IMR-90 (cell line): ENCODE measurements at regions not wholly inside any gene's neighbourhood (a gene's known extent, or its start where the extent isn't known, plus 50 kb on each side); places are given as distances from the start of the nearest gene placed in this dataset.

Experiments
- ATAC-seq: fragments of 200-7000 bp; cut with Tn5 transposase; 2 replicates; pipeline ENCODE4 v1.9.1; 2020; ENCODE audit warnings: low read depth, mild to moderate bottlenecking, moderate library complexity
- BruUV-seq: library from RNA; stranded (reverse); fragments of 400-500 nt; replicated peaks from 2 replicates; lab custom pipeline; 2021; lab: Mats Ljungman, UMichigan
- CTCF ChIA-PET: fragments of 300-600 bp; formaldehyde crosslinking; extraction: SDS; loops from one replicate; lab custom pipeline; 2021; ENCODE audit warnings: antibody characterized with exemption; lab: Yijun Ruan, JAX
- POLR2A ChIA-PET: fragments of 300-600 bp; sonication (Branson Sonifier 250); formaldehyde crosslinking; loops from one replicate; lab custom pipeline; 2022; ENCODE audit warnings: antibody characterized with exemption; ENCODE audit not compliant: unreplicated experiment; lab: Charles Lee
- DNase-seq: peaks from one replicate; pipeline ENCODE4 v3.0.0; 2013
- H2AFZ ChIP-seq: replicated peaks from 2 replicates; pipeline ENCODE3; 2013; ENCODE audit warnings: low read length, mild to moderate bottlenecking; ENCODE audit not compliant: poor library complexity
- H2AK5ac ChIP-seq: 2 replicates; pipeline ENCODE4 v1.6.1; 2013; ENCODE audit warnings: low read depth, low read length, inconsistent platforms
- H2AK9ac ChIP-seq: replicated peaks from 2 replicates; pipeline ENCODE3; 2013; ENCODE audit warnings: mild to moderate bottlenecking, low read depth, low read length, moderate library complexity; ENCODE audit not compliant: poor library complexity
- H2BK120ac ChIP-seq: 2 replicates; pipeline ENCODE4 v1.6.1; 2013; ENCODE audit warnings: low read depth, low read length, inconsistent platforms
- H2BK15ac ChIP-seq: 3 replicates; pipeline ENCODE4 v1.6.1; 2013; ENCODE audit warnings: low read depth, low read length, inconsistent platforms
- H2BK20ac ChIP-seq: 2 replicates; pipeline ENCODE4 v1.6.1; 2013; ENCODE audit warnings: low read depth, mild to moderate bottlenecking, inconsistent platforms, low read length, moderate library complexity
- H2BK5ac ChIP-seq: 2 replicates; pipeline ENCODE4 v1.6.1; 2013; ENCODE audit warnings: mild to moderate bottlenecking, low read depth, low read length, inconsistent platforms; ENCODE audit not compliant: poor library complexity, severe bottlenecking
- H3K14ac ChIP-seq: replicated peaks from 2 replicates; pipeline ENCODE4 v1.6.1; 2013; ENCODE audit warnings: low read depth, low read length, inconsistent platforms
- H3K18ac ChIP-seq: 2 replicates; pipeline ENCODE4 v1.6.1; 2013; ENCODE audit warnings: low read depth, low read length, control low read depth
- H3K23ac ChIP-seq: 2 replicates; pipeline ENCODE4 v1.6.1; 2013; ENCODE audit warnings: low read depth, low read length, inconsistent platforms
- H3K27ac ChIP-seq: 2 replicates; pipeline ENCODE4 v1.5.1; 2013; ENCODE audit warnings: mild to moderate bottlenecking, control low read depth, low read length; ENCODE audit not compliant: insufficient read depth
- H3K27me3 ChIP-seq: 2 replicates; pipeline ENCODE4 v1.6.1; 2013; ENCODE audit warnings: low read length; ENCODE audit not compliant: control insufficient read depth, insufficient read depth
- H3K36me3 ChIP-seq: 2 replicates; pipeline ENCODE4 v1.6.1; 2013; ENCODE audit warnings: low read length, mixed read lengths; ENCODE audit not compliant: control insufficient read depth, insufficient read depth
- H3K4ac ChIP-seq: 2 replicates; pipeline ENCODE4 v1.6.1; 2013; ENCODE audit warnings: low read depth, low read length, inconsistent platforms
- H3K4me1 ChIP-seq: 2 replicates; pipeline ENCODE4 v1.6.1; 2013; ENCODE audit warnings: low read length, mixed read lengths; ENCODE audit not compliant: control insufficient read depth, insufficient read depth
- H3K4me2 ChIP-seq: 2 replicates; pipeline ENCODE4 v1.6.1; 2013; ENCODE audit warnings: low read depth, mild to moderate bottlenecking, control low read depth, low read length, moderate library complexity
- H3K4me3 ChIP-seq: 2 replicates; pipeline ENCODE4 v1.5.1; 2013; ENCODE audit warnings: low read depth, mild to moderate bottlenecking, control low read depth, low read length, moderate library complexity; ENCODE audit not compliant: insufficient read depth
- H3K56ac ChIP-seq: 2 replicates; pipeline ENCODE4 v1.6.1; 2013; ENCODE audit warnings: low read length, inconsistent platforms; ENCODE audit not compliant: insufficient read depth; ENCODE audit errors: extremely low read depth
- H3K79me1 ChIP-seq, 2 experiments: 2 replicates each; pipeline ENCODE4 v1.6.1; 2013; ENCODE audit warnings: low read length in 2 of 2, inconsistent platforms in 1 of 2, low read depth in 1 of 2
- H3K9ac ChIP-seq: 2 replicates; pipeline ENCODE4 v1.6.1; 2013; ENCODE audit warnings: low read depth, low read length, control low read depth
- H3K9me1 ChIP-seq: 2 replicates; pipeline ENCODE4 v1.6.1; 2013; ENCODE audit warnings: low read length, inconsistent platforms; ENCODE audit not compliant: insufficient read depth
- H3K9me3 ChIP-seq: 2 replicates; pipeline ENCODE4 v1.6.1; 2013; ENCODE audit warnings: low read length; ENCODE audit not compliant: control insufficient read depth, insufficient read depth
- H4K20me1 ChIP-seq: 2 replicates; pipeline ENCODE4 v1.6.1; 2013; ENCODE audit warnings: low read length, inconsistent platforms; ENCODE audit not compliant: insufficient read depth
- H4K5ac ChIP-seq: 2 replicates; pipeline ENCODE4 v1.6.1; 2013; ENCODE audit warnings: mild to moderate bottlenecking, low read depth, low read length, control low read depth
- H4K8ac ChIP-seq, 2 experiments: 2 replicates each; pipeline ENCODE4 v1.6.1; 2013; ENCODE audit warnings: low read depth in 2 of 2, low read length in 2 of 2, control low read depth in 1 of 2, inconsistent platforms in 1 of 2
- H4K91ac ChIP-seq: 2 replicates; pipeline ENCODE4 v1.6.1; 2013; ENCODE audit warnings: low read depth, low read length, inconsistent platforms; ENCODE audit not compliant: insufficient read depth
- CEBPB ChIP-seq: IDR thresholded peaks from 2 replicates; pipeline ENCODE4 v1.6.1; 2012; ENCODE audit warnings: low read depth, low read length, improper control_type of control experiment
- CHD1 ChIP-seq: IDR thresholded peaks from 2 replicates; pipeline ENCODE4 v1.6.1; 2012; ENCODE audit warnings: low read depth, low read length, improper control_type of control experiment
- FOS ChIP-seq: fragments of 150-350 bp; IDR thresholded peaks from 2 replicates; pipeline ENCODE4 v1.6.1; 2016; ENCODE audit warnings: low read depth, low read length
- MAZ ChIP-seq: IDR thresholded peaks from 2 replicates; pipeline ENCODE4 v1.6.1; 2012; ENCODE audit warnings: low read depth, mild to moderate bottlenecking, low read length, improper control_type of control experiment, moderate library complexity, borderline replicate concordance
- POLR2A ChIP-seq: IDR thresholded peaks from 2 replicates; pipeline ENCODE4 v1.6.1; 2012; ENCODE audit warnings: mild to moderate bottlenecking, low read depth, low read length
- RCOR1 ChIP-seq: IDR thresholded peaks from 2 replicates; pipeline ENCODE4 v1.6.1; 2012; ENCODE audit warnings: mild to moderate bottlenecking, low read length, improper control_type of control experiment; ENCODE audit not compliant: insufficient replicate concordance
- RFX5 ChIP-seq: IDR thresholded peaks from 2 replicates; pipeline ENCODE4 v1.8.0; 2012; ENCODE audit warnings: low read depth, mild to moderate bottlenecking, low read length, moderate library complexity
- SMC3 ChIP-seq: fragments of 150-350 bp; IDR thresholded peaks from 2 replicates; pipeline ENCODE4 v1.6.1; 2016; ENCODE audit warnings: low read depth, mild to moderate bottlenecking, antibody characterized with exemption, low read length, moderate library complexity
- dilution Hi-C: fragments of 300-500 bp; cut with HindIII; formaldehyde crosslinking; loops from one replicate; pipeline ENCODE4 v1.14.3; 2018; ENCODE audit warnings: low sequenced_read_pairs; ENCODE audit not compliant: unreplicated experiment
- in situ Hi-C: fragments of 300-500 bp; cut with MboI; formaldehyde crosslinking; loops from 3 replicates; pipeline ENCODE4 v1.14.3; 2019; ENCODE audit warnings: low sequenced_read_pairs, inconsistent platforms, mixed read lengths
- intact Hi-C: fragments of 100-400 bp; cut with micrococcal nuclease; formaldehyde crosslinking; loops from 2 replicates; pipeline ENCODE4 v1.10.0; 2022
- TF ChIP-seq, protein P1 (sequence below): fragments of 150-350 bp; IDR thresholded peaks from 2 replicates; pipeline ENCODE4 v1.6.1; 2016; ENCODE audit warnings: low read depth, mild to moderate bottlenecking, low read length, moderate library complexity, borderline replicate concordance
- TF ChIP-seq, protein P2 (sequence below): conservative IDR thresholded peaks from 2 replicates; pipeline ENCODE4 v1.5.1; 2012; ENCODE audit warnings: mild to moderate bottlenecking, low read depth, low read length, improper control_type of control experiment

DNA sequence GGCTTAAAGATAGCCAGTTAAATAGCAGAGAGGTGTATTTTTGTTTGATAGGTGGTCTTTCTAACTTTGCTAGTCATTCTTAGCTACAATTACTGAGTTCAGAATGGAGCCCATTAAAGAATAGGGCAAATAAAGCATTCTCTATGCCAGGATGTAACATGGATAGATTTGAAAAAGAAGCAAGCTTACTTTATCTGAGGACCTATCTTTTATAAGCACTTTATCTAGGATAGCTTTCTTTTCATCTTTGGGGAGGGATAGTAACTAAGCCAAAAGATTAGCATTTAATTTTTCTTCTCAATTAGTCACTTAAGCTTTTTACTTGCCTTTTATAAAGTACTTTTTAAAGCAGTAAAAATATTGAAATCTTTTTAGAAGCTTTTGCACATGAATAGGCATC is 1148.0 kb upstream of the DIAPH2 start:
- H3K4me3 ChIP-seq = no peak overlapping the region
- ChIA-PET POLR2A (no interaction called here), CTCF (no interaction called here)

More for the DNA sequence above, 1148.0 kb upstream of the DIAPH2 start:
- Histone ChIP-seq H3K27ac (no peak overlapping the region), H3K18ac (no peak overlapping the region), H2AFZ (no peak overlapping the region), H4K8ac (no peak overlapping the region), H2BK15ac (no peak overlapping the region), H3K23ac (no peak overlapping the region), H4K20me1 (no peaks in the 10 kb centered on the region), H4K5ac (no peak overlapping the region), H3K79me1 (no peaks in the 10 kb centered on the region), H3K36me3 (no peaks in the 10 kb centered on the region), H3K9me3 (no peaks in the 10 kb centered on the region), H4K91ac (no peak overlapping the region), H3K9me1 (no peaks in the 10 kb centered on the region), H3K9ac (no peak overlapping the region), H2AK5ac (no peak overlapping the region), H2BK5ac (no peak overlapping the region), H3K4me1 (no peaks in the 10 kb centered on the region), H2BK120ac (no peak overlapping the region), H3K4me2 (no peak overlapping the region), H2AK9ac (no peak overlapping the region), H3K27me3 (no peaks in the 10 kb centered on the region), H3K14ac (no peak overlapping the region), H3K56ac (no peak overlapping the region), H3K4ac (no peak overlapping the region), H2BK20ac (no peak overlapping the region)
- intact Hi-C loops = no loop called here
- dilution Hi-C loops = no loop called here
- ATAC-seq = no peak
- TF ChIP-seq RFX5 (no peak), CHD1 (no peak), FOS (no peak), CEBPB (no peak), SMC3 (no peak), POLR2A (no peak), MAZ (no peak), RCOR1 (no peak)
- TF ChIP-seq, protein P1, sequence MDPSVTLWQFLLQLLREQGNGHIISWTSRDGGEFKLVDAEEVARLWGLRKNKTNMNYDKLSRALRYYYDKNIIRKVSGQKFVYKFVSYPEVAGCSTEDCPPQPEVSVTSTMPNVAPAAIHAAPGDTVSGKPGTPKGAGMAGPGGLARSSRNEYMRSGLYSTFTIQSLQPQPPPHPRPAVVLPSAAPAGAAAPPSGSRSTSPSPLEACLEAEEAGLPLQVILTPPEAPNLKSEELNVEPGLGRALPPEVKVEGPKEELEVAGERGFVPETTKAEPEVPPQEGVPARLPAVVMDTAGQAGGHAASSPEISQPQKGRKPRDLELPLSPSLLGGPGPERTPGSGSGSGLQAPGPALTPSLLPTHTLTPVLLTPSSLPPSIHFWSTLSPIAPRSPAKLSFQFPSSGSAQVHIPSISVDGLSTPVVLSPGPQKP = no peak
- TF ChIP-seq, protein P2, sequence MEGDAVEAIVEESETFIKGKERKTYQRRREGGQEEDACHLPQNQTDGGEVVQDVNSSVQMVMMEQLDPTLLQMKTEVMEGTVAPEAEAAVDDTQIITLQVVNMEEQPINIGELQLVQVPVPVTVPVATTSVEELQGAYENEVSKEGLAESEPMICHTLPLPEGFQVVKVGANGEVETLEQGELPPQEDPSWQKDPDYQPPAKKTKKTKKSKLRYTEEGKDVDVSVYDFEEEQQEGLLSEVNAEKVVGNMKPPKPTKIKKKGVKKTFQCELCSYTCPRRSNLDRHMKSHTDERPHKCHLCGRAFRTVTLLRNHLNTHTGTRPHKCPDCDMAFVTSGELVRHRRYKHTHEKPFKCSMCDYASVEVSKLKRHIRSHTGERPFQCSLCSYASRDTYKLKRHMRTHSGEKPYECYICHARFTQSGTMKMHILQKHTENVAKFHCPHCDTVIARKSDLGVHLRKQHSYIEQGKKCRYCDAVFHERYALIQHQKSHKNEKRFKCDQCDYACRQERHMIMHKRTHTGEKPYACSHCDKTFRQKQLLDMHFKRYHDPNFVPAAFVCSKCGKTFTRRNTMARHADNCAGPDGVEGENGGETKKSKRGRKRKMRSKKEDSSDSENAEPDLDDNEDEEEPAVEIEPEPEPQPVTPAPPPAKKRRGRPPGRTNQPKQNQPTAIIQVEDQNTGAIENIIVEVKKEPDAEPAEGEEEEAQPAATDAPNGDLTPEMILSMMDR = no peak
- in situ Hi-C loops = no loop called here
- BruUV-seq = no TSS peak
- DNase-seq = no peak
